NT2/D1 (cell line): ENCODE measurements at regions not wholly inside any gene's neighbourhood (a gene's known extent, or its start where the extent isn't known, plus 50 kb on each side); places are given as distances from the start of the nearest gene placed in this dataset.

ENCODE experiments used
- SUZ12 ChIP-seq: IDR thresholded peaks from 2 replicates; pipeline ENCODE4 v1.6.1; 2011; ENCODE audit not compliant: insufficient read length, insufficient read depth; ENCODE audit errors: extremely low read depth
- YY1 ChIP-seq: IDR thresholded peaks from 2 replicates; pipeline ENCODE4 v1.6.1; 2011; ENCODE audit not compliant: insufficient read length, insufficient read depth
- ZNF274 ChIP-seq: IDR thresholded peaks from 2 replicates; pipeline ENCODE4 v1.6.1; 2011; ENCODE audit warnings: mild to moderate bottlenecking, low read depth, low read length

- no peak for TF ChIP-seq YY1
- no peak for TF ChIP-seq ZNF274
- TF ChIP-seq SUZ12: no peak
Observed at GRCh38 chr7:10703981-10704380, 269.7 kb upstream of the PHF14 start.
